GM21360 (cell line): ENCODE measurements at regions not wholly inside any gene's neighbourhood (a gene's known extent, or its start where the extent isn't known, plus 50 kb on each side); places are given as distances from the start of the nearest gene placed in this dataset.

Experiments
- ATAC-seq: cut with Tn5 transposase; IDR thresholded peaks from one replicate; pipeline ENCODE4 v1.9.1; 2021; ENCODE audit warnings: mild to moderate bottlenecking, moderate library complexity; ENCODE audit not compliant: unreplicated experiment

GRCh38 chr13:44237881-44238421, 135.7 kb upstream of the SERP2 start:
- ATAC-seq = no peak

- no peak for ATAC-seq
Measured at GRCh38 chr13:44240611-44241145, 132.9 kb upstream of the SERP2 start.

- ATAC-seq = no peak
Measured at GRCh38 chr13:44241638-44242037, 132.0 kb upstream of the SERP2 start.

- ATAC-seq = no peak
Measured at GRCh38 chr13:44242766-44243165, 130.9 kb upstream of the SERP2 start.

GRCh38 chr13:44243198-44243857, 130.3 kb upstream of the SERP2 start:
- peak; percentile 58 for ATAC-seq

GRCh38 chr13:44244288-44244687, 129.3 kb upstream of the SERP2 start:
- ATAC-seq = no peak

GRCh38 chr13:44249431-44249836, 124.2 kb upstream of the SERP2 start:
- ATAC-seq = no peak

GRCh38 chr13:44252938-44253337, 120.7 kb upstream of the SERP2 start:
- no peak for ATAC-seq

- no peak for ATAC-seq
Measured at GRCh38 chr13:44255771-44256364, 117.8 kb upstream of the SERP2 start.

GRCh38 chr13:44257796-44258195, 115.8 kb upstream of the SERP2 start:
- ATAC-seq = no peak

GRCh38 chr13:44259045-44260027, 114.3 kb upstream of the SERP2 start:
- peak; percentile 84 for ATAC-seq

- ATAC-seq = no peak
Measured at GRCh38 chr13:44260336-44260735, 113.3 kb upstream of the SERP2 start.

- no peak for ATAC-seq
Measured at GRCh38 chr13:44263751-44264620, 109.6 kb upstream of the SERP2 start.

- no peak for ATAC-seq
Measured at GRCh38 chr13:44266305-44266704, 107.3 kb upstream of the SERP2 start.

GRCh38 chr13:44266772-44267171, 106.9 kb upstream of the SERP2 start:
- ATAC-seq = no peak

- ATAC-seq = no peak
Measured at GRCh38 chr13:44267203-44267602, 106.4 kb upstream of the SERP2 start.

GRCh38 chr13:44267980-44268379, 105.6 kb upstream of the SERP2 start:
- ATAC-seq = no peak

- no peak for ATAC-seq
Measured at GRCh38 chr13:44268980-44269379, 104.6 kb upstream of the SERP2 start.

GRCh38 chr13:44270150-44270549, 103.5 kb upstream of the SERP2 start:
- ATAC-seq = no peak

- no peak for ATAC-seq
Measured at GRCh38 chr13:44271031-44271455, 102.6 kb upstream of the SERP2 start.
